Large intestine (tissue), 3 donors: ENCODE measurements at regions not wholly inside any gene's neighbourhood (a gene's known extent, or its start where the extent isn't known, plus 50 kb on each side); places are given as distances from the start of the nearest gene placed in this dataset.
"Not testable (repeated sequence)": the region's sequence is repeated elsewhere in the genome, so short reads cannot be mapped to it uniquely, and the experiment has no call there.

ENCODE experiments used
- DNase-seq, 2 donors: peaks; one replicate each; pipeline versions ENCODE4 v3.0.0 to v3.0.0-alpha.2; 2013
- H3K27ac ChIP-seq: one replicate; pipeline ENCODE4 v1.5.1; 2013; ENCODE audit warnings: low read length
- H3K27me3 ChIP-seq: 2 replicates; pipeline ENCODE4 v1.6.1; 2013; ENCODE audit warnings: low read length; ENCODE audit not compliant: control insufficient read depth, insufficient read depth
- H3K36me3 ChIP-seq: 2 replicates; pipeline ENCODE4 v1.6.1; 2013; ENCODE audit warnings: low read length; ENCODE audit not compliant: control insufficient read depth, insufficient read depth
- H3K4me1 ChIP-seq: one replicate; pipeline ENCODE4 v1.6.1; 2013; ENCODE audit warnings: low read length; ENCODE audit not compliant: control insufficient read depth, insufficient read depth
- H3K4me3 ChIP-seq: one replicate; pipeline ENCODE4 v1.5.1; 2013; ENCODE audit warnings: low read length
- H3K9me3 ChIP-seq: one replicate; pipeline ENCODE4 v1.6.1; 2013; ENCODE audit warnings: mild to moderate bottlenecking, low read depth, low read length, moderate library complexity; ENCODE audit not compliant: control insufficient read depth
- WGBS: methylation state at CpG from one replicate; pipeline ENCODE4 v1.1.5; 2013; ENCODE audit warnings: low lambda C conversion rate; ENCODE audit not compliant: insufficient coverage; 5-methylcytosine and 5-hydroxymethylcytosine counted together

- no CpG with 5 or more reads among the region's 21 CpGs for WGBS
These were observed 4461.2 kb upstream of the TPTE start for GRCh38 chr21:6060054-6060681.

GRCh38 chr21:6066320-6066985 lies 4454.9 kb upstream of the TPTE start:
- not testable (repeated sequence) for H3K27me3 ChIP-seq, H3K4me1 ChIP-seq, H3K27ac ChIP-seq, DNase-seq, H3K9me3 ChIP-seq, H3K36me3 ChIP-seq, H3K4me3 ChIP-seq
- WGBS = no CpG with 5 or more reads among the region's 17 CpGs

More at GRCh38 chr21:6060054-6060681, 4461.2 kb upstream of the TPTE start:
- not testable (repeated sequence) for H3K9me3 ChIP-seq, H3K27ac ChIP-seq, H3K4me3 ChIP-seq, H3K4me1 ChIP-seq, H3K36me3 ChIP-seq, H3K27me3 ChIP-seq, DNase-seq

GRCh38 chr21:6068098-6068831 lies 4453.1 kb upstream of the TPTE start:
- not testable (repeated sequence) for H3K4me1 ChIP-seq, DNase-seq, H3K27me3 ChIP-seq, H3K27ac ChIP-seq, H3K4me3 ChIP-seq, H3K36me3 ChIP-seq, H3K9me3 ChIP-seq
- no CpG with 5 or more reads among the region's 31 CpGs for WGBS

GRCh38 chr21:6070213-6070612 lies 4451.2 kb upstream of the TPTE start:
- DNase-seq, H3K4me1 ChIP-seq, H3K27me3 ChIP-seq, H3K4me3 ChIP-seq, H3K9me3 ChIP-seq, H3K27ac ChIP-seq, H3K36me3 ChIP-seq: not testable (repeated sequence)
- WGBS = no CpG with 5 or more reads among the region's 2 CpGs

- WGBS = no CpG with 5 or more reads among the region's 5 CpGs
These were observed 4448.7 kb upstream of the TPTE start for GRCh38 chr21:6072691-6073090.

GRCh38 chr21:6073993-6074705 lies 4447.2 kb upstream of the TPTE start:
- H3K4me1 ChIP-seq, DNase-seq, H3K27ac ChIP-seq, H3K4me3 ChIP-seq, H3K36me3 ChIP-seq, H3K27me3 ChIP-seq, H3K9me3 ChIP-seq: not testable (repeated sequence)
- WGBS = no CpG with 5 or more reads among the region's 19 CpGs

More at GRCh38 chr21:6072691-6073090, 4448.7 kb upstream of the TPTE start:
- H3K27me3 ChIP-seq, H3K4me1 ChIP-seq, H3K36me3 ChIP-seq, H3K4me3 ChIP-seq, H3K27ac ChIP-seq, H3K9me3 ChIP-seq, DNase-seq: not testable (repeated sequence)

- H3K27me3 ChIP-seq, H3K9me3 ChIP-seq, H3K27ac ChIP-seq, H3K4me1 ChIP-seq, H3K4me3 ChIP-seq, DNase-seq, H3K36me3 ChIP-seq: not testable (repeated sequence)
- no CpG with 5 or more reads among the region's 17 CpGs for WGBS
These were observed 4446.4 kb upstream of the TPTE start for GRCh38 chr21:6074935-6075334.

GRCh38 chr21:6075627-6076208 lies 4445.7 kb upstream of the TPTE start:
- not testable (repeated sequence) for H3K27me3 ChIP-seq, H3K9me3 ChIP-seq, H3K36me3 ChIP-seq, H3K27ac ChIP-seq, H3K4me3 ChIP-seq, H3K4me1 ChIP-seq, DNase-seq
- WGBS = no CpG with 5 or more reads among the region's 24 CpGs

- H3K27ac ChIP-seq, H3K36me3 ChIP-seq, H3K4me1 ChIP-seq, H3K9me3 ChIP-seq, H3K27me3 ChIP-seq, DNase-seq, H3K4me3 ChIP-seq: not testable (repeated sequence)
- no CpG with 5 or more reads among the region's 12 CpGs for WGBS
These were observed 4444.0 kb upstream of the TPTE start for GRCh38 chr21:6077358-6077757.

- not testable (repeated sequence) for H3K27ac ChIP-seq, H3K36me3 ChIP-seq, H3K4me1 ChIP-seq, H3K27me3 ChIP-seq, H3K4me3 ChIP-seq, H3K9me3 ChIP-seq, DNase-seq
- WGBS = no CpG with 5 or more reads among the region's 12 CpGs
These were observed 4442.5 kb upstream of the TPTE start for GRCh38 chr21:6078902-6079301.
